ENCODE measurements at regions not wholly inside any gene's neighbourhood (a gene's known extent, or its start where the extent isn't known, plus 50 kb on each side); places are given as distances from the start of the nearest gene placed in this dataset.
A peak's percentile ranks its signal among the peaks of the same experiment; 100 is the strongest.

DNA sequence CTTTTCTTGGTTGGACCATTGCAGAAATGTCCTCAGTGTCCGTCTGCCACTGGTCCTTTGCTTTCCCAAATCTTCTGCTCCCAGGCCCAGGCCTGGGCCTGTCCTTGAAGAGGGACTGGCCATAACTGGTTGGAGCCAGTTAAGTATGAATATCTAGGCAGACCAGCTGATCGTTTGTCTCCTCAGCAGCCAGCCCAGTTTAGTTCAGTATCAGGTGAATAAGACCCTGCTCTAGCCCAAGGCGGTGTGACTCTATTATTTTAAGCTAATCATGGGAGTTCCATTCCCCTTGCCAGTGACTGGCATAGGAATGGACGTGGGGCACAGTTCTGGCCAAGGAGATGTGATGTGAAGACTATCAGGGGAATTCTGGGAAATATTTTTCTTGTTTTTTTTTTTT is 73.9 kb upstream of the RASGRF1 start:
- TF ChIP-seq, protein P1, sequence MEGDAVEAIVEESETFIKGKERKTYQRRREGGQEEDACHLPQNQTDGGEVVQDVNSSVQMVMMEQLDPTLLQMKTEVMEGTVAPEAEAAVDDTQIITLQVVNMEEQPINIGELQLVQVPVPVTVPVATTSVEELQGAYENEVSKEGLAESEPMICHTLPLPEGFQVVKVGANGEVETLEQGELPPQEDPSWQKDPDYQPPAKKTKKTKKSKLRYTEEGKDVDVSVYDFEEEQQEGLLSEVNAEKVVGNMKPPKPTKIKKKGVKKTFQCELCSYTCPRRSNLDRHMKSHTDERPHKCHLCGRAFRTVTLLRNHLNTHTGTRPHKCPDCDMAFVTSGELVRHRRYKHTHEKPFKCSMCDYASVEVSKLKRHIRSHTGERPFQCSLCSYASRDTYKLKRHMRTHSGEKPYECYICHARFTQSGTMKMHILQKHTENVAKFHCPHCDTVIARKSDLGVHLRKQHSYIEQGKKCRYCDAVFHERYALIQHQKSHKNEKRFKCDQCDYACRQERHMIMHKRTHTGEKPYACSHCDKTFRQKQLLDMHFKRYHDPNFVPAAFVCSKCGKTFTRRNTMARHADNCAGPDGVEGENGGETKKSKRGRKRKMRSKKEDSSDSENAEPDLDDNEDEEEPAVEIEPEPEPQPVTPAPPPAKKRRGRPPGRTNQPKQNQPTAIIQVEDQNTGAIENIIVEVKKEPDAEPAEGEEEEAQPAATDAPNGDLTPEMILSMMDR (IDR thresholded peaks at IDR 0.05; ENCODE audit: insufficient read depth, low read depth, low read length), result no peak
- no peak for DNase-seq (ENCODE audit: low read depth)
- H3K4me3 ChIP-seq (ENCODE audit: low read depth, low read length), result no peak overlapping the region

DNA sequence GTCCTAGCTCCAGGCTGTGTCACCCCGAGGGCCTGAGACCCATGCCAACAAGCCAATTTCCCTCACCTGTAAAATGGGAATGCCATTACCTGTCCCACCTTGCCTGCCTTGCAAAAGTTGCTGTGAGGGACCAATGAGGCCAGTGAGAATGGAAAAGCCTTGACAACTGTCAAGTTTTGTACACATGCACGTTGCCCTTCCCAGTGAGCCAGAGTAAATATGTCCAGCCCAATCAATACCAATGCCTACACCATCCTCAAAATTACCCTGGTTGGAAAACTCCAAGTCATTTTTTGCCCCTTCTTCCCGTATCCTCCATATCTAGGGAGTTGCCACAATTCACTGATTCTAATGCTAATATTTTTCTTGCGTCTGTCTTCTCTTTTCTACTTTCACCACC is 73.5 kb upstream of the RASGRF1 start:
- TF ChIP-seq, protein P1 (IDR thresholded peaks at IDR 0.05; ENCODE audit: insufficient read depth, low read depth, low read length), result no peak
- no peak for DNase-seq (ENCODE audit: low read depth)
- no peak overlapping the region for H3K4me3 ChIP-seq (ENCODE audit: low read depth, low read length)

DNA sequence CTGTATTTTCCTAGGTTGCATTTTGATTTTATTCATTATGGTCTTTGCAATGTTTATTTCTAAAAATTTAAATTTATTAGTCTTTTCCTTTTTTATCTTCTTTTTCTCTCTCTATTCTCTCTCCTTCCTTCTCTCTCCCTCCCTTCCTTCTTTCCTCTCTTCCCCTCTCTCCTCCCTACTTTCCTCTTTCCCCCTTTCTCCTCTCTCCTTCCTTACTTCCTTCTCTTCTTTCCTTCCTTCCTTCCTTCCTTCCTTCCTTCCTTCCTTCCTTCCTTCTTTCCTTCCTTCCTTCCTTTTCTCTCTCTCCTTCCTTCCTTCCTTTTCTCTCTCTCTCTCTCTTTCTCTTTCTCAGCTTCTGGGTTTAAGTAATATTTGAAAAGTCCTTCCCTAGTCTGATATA is 72.8 kb upstream of the RASGRF1 start:
- TF ChIP-seq, protein P1 (IDR thresholded peaks at IDR 0.05; ENCODE audit: insufficient read depth, low read depth, low read length), result no peak
- no peak for DNase-seq (ENCODE audit: low read depth)

DNA sequence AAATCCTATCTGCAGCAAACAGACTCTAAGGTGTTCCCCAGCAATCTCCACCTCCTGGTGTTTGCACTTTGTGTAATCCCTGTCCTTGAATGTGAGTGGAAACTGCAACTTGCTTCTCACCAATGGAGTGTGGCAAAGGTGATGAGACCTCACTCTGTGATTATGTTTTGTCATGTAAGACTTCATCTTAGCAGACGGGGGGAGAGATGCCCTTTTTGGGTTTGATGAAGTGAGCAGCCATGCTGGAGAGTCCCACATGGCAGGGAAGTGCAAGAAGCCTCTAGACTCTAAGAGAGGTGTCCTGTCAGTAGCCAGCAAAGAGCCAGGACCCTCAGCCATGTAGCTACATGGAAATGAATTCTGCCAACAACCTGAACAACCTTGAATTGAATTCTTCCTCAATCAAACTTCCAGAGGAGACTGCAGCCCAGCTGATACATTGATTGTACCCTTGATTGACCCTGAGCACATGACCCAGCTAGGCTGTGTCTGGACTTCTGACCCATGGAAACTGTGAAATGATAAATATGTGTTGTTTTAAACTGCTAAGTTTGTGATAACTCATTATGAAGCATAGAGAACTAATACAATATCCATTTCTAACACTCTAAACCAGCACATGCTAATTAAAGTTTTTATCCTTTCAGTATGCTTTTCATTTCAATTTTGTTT is 71.4 kb upstream of the RASGRF1 start:
- no peak overlapping the region for H3K4me3 ChIP-seq (ENCODE audit: low read depth, low read length)
- DNase-seq (ENCODE audit: low read depth), result no peak
- TF ChIP-seq, protein P1 (IDR thresholded peaks at IDR 0.05; ENCODE audit: insufficient read depth, low read depth, low read length), result no peak

More for the DNA sequence above, 72.8 kb upstream of the RASGRF1 start:
- no peak overlapping the region for H3K4me3 ChIP-seq (ENCODE audit: low read depth, low read length)

DNA sequence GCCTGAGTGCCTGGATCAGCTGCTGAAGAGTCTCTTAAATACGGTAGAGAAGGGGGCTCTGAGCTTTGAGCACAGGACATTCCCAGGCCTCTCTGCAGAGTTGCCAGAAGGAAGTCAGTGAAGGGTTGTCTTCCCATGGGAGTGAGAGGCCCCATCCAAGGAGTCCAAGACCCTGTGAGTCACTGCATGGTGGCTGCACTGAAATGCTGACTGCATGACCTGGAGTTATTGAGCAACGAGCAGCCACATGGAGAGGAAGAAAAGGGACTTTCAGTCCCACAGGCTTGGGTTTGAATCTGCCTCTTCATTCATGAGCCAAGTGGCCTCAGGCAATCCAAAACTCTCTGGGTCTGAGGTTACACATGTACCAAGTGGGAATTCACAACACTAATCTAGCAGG is 69.6 kb upstream of the RASGRF1 start:
- no peak overlapping the region for H3K4me3 ChIP-seq (ENCODE audit: low read depth, low read length)
- TF ChIP-seq, protein P1 (IDR thresholded peaks at IDR 0.05; ENCODE audit: insufficient read depth, low read depth, low read length), result no peak
- peak; percentile 10 for DNase-seq (ENCODE audit: low read depth)

DNA sequence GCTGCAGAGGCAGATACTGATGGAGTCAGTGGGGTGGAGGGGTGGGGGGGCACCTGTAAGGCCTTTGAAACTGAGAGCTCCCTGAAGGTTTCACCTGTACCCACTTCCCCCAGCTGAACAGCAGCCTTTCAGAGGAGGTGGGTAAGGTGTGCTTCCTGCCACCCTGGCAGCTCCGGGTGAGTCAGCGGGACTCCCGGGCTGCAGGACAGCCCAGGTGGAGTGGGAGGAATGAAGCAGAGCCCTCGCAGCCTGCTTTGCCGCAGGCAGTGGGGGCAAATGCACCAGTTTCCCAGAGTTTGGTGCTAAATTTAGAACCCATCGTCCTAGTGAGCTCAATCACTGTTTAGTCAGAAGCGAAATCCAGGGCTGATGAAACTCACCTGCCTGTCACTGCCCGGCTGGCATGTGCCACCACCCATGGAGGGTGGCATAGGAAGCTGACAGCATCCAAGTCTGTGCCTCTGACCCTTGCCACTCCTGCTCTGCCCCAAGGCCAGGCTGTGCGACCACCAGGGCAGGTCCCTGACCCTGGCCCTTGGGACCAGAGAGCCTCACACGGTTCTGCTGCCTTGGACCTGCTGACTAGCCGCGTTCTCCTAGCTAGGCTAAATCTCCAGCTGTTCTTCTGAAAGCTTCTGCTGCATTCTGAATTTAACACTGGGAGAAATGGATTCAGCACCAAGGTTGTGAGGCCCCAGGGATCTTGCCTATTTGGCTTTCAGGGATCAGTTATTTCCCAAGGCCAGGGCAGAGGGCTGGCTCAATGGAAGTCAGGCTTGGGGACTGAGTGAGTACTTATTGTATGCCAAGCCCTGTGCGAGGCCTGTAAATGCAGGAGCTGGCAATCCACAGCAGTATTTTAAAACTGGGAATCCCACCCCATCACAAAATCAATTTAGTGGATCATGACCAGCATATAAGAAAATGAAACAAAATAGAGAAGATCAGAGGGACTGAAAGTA is 67.3 kb upstream of the RASGRF1 start:
- no peak for DNase-seq (ENCODE audit: low read depth)
- TF ChIP-seq, protein P1 (IDR thresholded peaks at IDR 0.05; ENCODE audit: insufficient read depth, low read depth, low read length), result no peak
- H3K4me3 ChIP-seq (ENCODE audit: low read depth, low read length), result no peak overlapping the region
